CD4-positive, alpha-beta T cell treated with Interleukin-6 for 4 hours (primary cell): ENCODE measurements at regions not wholly inside any gene's neighbourhood (a gene's known extent, or its start where the extent isn't known, plus 50 kb on each side); places are given as distances from the start of the nearest gene placed in this dataset.
"Not testable (repeated sequence)": the region's sequence is repeated elsewhere in the genome, so short reads cannot be mapped to it uniquely, and the experiment has no call there.

Experiments
- DNase-seq: peaks from one replicate; pipeline ENCODE4 v3.0.0-alpha.2; 2020; ENCODE audit warnings: mixed read lengths

DNA sequence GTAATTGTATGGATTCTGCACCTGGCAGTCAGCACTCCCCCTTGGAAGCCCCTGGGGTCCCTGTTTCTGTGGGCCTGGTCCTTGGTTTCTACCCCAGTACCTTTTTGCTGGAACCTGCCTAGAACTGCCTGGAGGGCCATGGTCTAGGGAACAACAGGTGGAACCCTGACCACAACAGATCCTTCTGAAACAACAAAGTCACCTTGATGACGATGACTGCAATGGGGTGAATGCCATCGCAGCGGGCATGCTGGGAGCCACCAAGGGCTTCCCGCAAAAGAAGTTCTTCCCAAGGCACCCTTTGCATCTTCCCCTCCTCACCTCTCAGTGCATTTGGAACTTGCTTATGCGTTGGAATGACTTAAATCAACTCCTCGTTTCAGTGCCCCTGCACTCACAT, 129.0 kb upstream of the OR4C13 start:
- DNase-seq, result not testable (repeated sequence)

- DNase-seq, result not testable (repeated sequence)
These were observed 101.7 kb upstream of the OR4C13 start for GRCh38 chr11:49850541-49850940.

DNA sequence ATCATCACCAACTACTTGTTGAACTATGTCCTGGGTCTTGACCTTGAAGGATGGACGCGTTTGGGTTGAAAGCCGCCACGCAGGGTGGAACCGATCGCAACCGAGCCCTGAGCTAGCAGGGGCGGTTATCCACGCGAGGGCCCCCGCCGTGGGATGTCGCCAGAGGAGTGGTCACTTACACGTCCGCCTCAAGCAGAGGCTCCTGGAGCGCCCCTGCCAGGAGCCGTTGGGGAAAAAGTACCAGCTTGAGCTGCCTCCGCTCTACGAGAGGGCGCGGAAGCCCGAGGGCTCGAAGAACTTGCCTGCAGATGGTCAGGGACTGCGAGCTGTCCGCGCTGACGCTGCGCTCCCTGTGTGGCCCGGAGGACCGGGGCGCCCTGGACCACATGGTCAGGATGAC, 100.7 kb upstream of the OR4C13 start:
- DNase-seq, result no peak

GRCh38 chr11:49851971-49852389, 100.2 kb upstream of the OR4C13 start:
- no peak for DNase-seq

DNA sequence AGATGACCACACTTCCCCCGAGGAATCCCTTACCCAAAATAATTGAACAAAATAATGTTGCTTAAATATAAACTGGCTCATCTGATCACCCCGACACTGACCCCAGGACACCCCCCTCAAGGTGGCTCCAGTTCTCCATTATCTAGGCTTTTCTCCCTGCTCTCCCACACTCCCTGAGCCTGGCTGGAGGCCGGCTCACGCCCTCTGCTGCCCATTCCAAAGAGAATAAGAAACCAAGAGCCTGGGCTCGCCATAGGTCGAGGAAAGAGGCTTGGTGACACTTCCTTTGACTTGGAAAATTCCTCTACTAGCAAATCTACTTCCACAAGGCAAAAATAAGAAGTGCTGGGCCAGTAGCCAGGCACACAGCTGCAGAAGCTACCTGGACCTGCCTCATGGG, 63.3 kb upstream of the OR4C13 start:
- DNase-seq, result not testable (repeated sequence)

- DNase-seq, result not testable (repeated sequence)
These were observed 60.1 kb upstream of the OR4C13 start for GRCh38 chr11:49891910-49892671.

DNA sequence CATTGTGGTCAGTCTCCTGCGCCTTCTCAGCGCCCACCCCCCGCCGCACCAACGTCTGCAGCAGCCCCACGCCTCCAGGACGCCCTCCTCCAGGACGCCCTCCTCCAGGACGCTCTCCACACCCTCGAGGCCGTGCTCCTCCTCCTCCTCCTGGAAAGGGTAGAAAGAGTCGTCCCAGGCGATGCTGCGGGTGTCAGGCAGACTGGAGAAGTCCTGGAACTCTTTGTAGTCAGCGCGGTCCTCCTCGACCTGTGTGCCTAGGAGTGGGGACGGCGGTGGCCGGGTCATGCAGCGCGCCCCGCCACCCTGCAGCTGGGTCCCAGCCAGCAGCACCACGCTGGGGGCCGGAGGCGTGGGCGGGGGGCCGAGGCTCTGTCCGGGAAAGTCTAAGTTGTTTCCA, 58.7 kb upstream of the OR4C13 start:
- DNase-seq, result not testable (repeated sequence)
